RWPE2 (cell line): ENCODE measurements at regions not wholly inside any gene's neighbourhood (a gene's known extent, or its start where the extent isn't known, plus 50 kb on each side); places are given as distances from the start of the nearest gene placed in this dataset.

Experiments used
- ATAC-seq: fragments of 200-7000 bp; cut with Tn5 transposase; 3 replicates; pipeline ENCODE4 v1.9.1; 2021; ENCODE audit warnings: low read depth
- DNase-seq: peaks from one replicate; pipeline ENCODE4 v3.0.0-alpha.2; 2020; ENCODE audit warnings: low spot score
- H3K27ac ChIP-seq: fragments of 450-650 bp; 2 replicates; pipeline ENCODE4 v1.5.1; 2017; ENCODE audit warnings: mild to moderate bottlenecking; ENCODE audit not compliant: poor library complexity, severe bottlenecking
- H3K27me3 ChIP-seq: fragments of 250-450 bp; sonication (Bioruptor Pico); 2 replicates; pipeline ENCODE4 v1.5.1; 2021; ENCODE audit warnings: mild to moderate bottlenecking, moderate library complexity; ENCODE audit not compliant: insufficient read depth, poor library complexity, severe bottlenecking
- H3K36me3 ChIP-seq: fragments of 250-450 bp; sonication (Bioruptor Pico); 2 replicates; pipeline ENCODE4 v1.5.1; 2020; ENCODE audit warnings: low read depth, mild to moderate bottlenecking, moderate library complexity
- H3K4me1 ChIP-seq: fragments of 250-450 bp; sonication (Bioruptor Pico); 2 replicates; pipeline ENCODE4 v1.5.1; 2021; ENCODE audit warnings: mild to moderate bottlenecking, moderate library complexity; ENCODE audit not compliant: insufficient read depth, poor library complexity, severe bottlenecking
- H3K4me3 ChIP-seq: fragments of 250-450 bp; sonication (Bioruptor Pico); 2 replicates; pipeline ENCODE4 v1.5.1; 2021; ENCODE audit warnings: mild to moderate bottlenecking, moderate library complexity; ENCODE audit not compliant: severe bottlenecking
- H3K9me3 ChIP-seq: fragments of 250-450 bp; sonication (Bioruptor Pico); 2 replicates; pipeline ENCODE4 v1.5.1; 2021; ENCODE audit warnings: mild to moderate bottlenecking, moderate library complexity; ENCODE audit not compliant: severe bottlenecking
- CTCF ChIP-seq: fragments of 450-650 bp; IDR thresholded peaks from one replicate; pipeline ENCODE4 v1.5.1; 2017; ENCODE audit warnings: mild to moderate bottlenecking, moderate library complexity; ENCODE audit not compliant: poor library complexity, severe bottlenecking

- H3K9me3 ChIP-seq = no peaks in the 10 kb centered on the region
- DNase-seq (no peak), ATAC-seq (no peak)
- H3K36me3 ChIP-seq = no peaks in the 10 kb centered on the region
- no peak overlapping the region for H3K4me3 ChIP-seq
- no peaks in the 10 kb centered on the region for H3K27me3 ChIP-seq
- TF ChIP-seq CTCF = no peak
- no peak overlapping the region for H3K27ac ChIP-seq
- no peaks in the 10 kb centered on the region for H3K4me1 ChIP-seq
Measured at GRCh38 chr20:56903421-56903820, 274.3 kb downstream of the TFAP2C start.

- TF ChIP-seq CTCF = no peak
- H3K27me3 ChIP-seq = no peaks in the 10 kb centered on the region
- ATAC-seq (no peak), DNase-seq (no peak)
- no peaks in the 10 kb centered on the region for H3K9me3 ChIP-seq
- no peak overlapping the region for H3K4me3 ChIP-seq
- H3K36me3 ChIP-seq = no peaks in the 10 kb centered on the region
- no peak overlapping the region for H3K27ac ChIP-seq
- no peaks in the 10 kb centered on the region for H3K4me1 ChIP-seq
Measured at GRCh38 chr20:56903858-56904257, 274.8 kb downstream of the TFAP2C start.

GRCh38 chr20:56909918-56910714 is 281.0 kb downstream of the TFAP2C start:
- Histone ChIP-seq H3K27ac (no peak overlapping the region), H3K36me3 (no peaks in the 10 kb centered on the region), H3K4me3 (no peak overlapping the region), H3K27me3 (peaks cover 3% of the 10 kb centered on the region), H3K4me1 (no peaks in the 10 kb centered on the region), H3K9me3 (no peaks in the 10 kb centered on the region)
- ATAC-seq = no peak
- no peak for TF ChIP-seq CTCF
- DNase-seq = no peak

- Histone ChIP-seq H3K4me1 (no peaks in the 10 kb centered on the region), H3K27ac (no peak overlapping the region), H3K4me3 (no peak overlapping the region), H3K36me3 (no peaks in the 10 kb centered on the region), H3K9me3 (no peaks in the 10 kb centered on the region), H3K27me3 (peaks cover 3% of the 10 kb centered on the region)
- no peak for DNase-seq
- no peak for ATAC-seq
- no peak for TF ChIP-seq CTCF
Measured at GRCh38 chr20:56911946-56912345, 282.8 kb downstream of the TFAP2C start.

DNA sequence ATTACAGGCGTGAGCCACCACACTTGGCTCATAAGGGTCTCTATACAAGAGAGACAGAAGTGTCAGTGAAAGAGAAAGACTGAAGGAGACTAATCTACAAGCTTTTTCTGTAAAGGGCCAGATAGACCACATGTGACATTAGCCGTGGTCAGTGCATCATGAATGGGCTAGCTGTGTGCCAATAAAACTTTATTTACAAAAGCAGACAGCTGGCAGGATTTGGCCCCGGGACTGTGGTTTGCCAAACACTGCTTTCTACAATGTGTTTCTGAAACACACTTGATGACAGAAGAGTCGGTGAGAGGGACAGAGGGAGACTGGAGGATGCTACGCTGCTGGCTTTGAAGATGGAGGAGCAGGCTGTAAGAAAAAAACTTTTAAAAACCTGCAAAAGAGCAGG is 285.4 kb downstream of the TFAP2C start:
- DNase-seq = no peak
- Histone ChIP-seq H3K9me3 (no peaks in the 10 kb centered on the region), H3K4me1 (no peaks in the 10 kb centered on the region), H3K27me3 (peaks cover 3% of the 10 kb centered on the region), H3K36me3 (no peaks in the 10 kb centered on the region), H3K27ac (no peak overlapping the region), H3K4me3 (no peak overlapping the region)
- ATAC-seq = no peak
- TF ChIP-seq CTCF = no peak
